GM13977 (cell line): ENCODE measurements at regions not wholly inside any gene's neighbourhood (a gene's known extent, or its start where the extent isn't known, plus 50 kb on each side); places are given as distances from the start of the nearest gene placed in this dataset.

Experiments
- DNase-seq: peaks from one replicate; pipeline ENCODE4 v3.0.0; 2012; ENCODE audit warnings: low spot score
- in situ Hi-C: fragments of 300-500 bp; cut with MboI; formaldehyde crosslinking; loops from one replicate; pipeline ENCODE4 v1.12.0; 2022; ENCODE audit warnings: low sequenced_read_pairs, low pct_unique_long_range_greater_than_20kb, mixed read lengths, inconsistent platforms; ENCODE audit not compliant: unreplicated experiment
- TF ChIP-seq, protein P1 (sequence below): IDR thresholded peaks from 2 replicates; pipeline ENCODE4 v1.5.1; 2012; ENCODE audit warnings: mild to moderate bottlenecking, control low read depth; ENCODE audit not compliant: insufficient read depth; ENCODE audit errors: extremely low read depth, missing control alignments

DNA sequence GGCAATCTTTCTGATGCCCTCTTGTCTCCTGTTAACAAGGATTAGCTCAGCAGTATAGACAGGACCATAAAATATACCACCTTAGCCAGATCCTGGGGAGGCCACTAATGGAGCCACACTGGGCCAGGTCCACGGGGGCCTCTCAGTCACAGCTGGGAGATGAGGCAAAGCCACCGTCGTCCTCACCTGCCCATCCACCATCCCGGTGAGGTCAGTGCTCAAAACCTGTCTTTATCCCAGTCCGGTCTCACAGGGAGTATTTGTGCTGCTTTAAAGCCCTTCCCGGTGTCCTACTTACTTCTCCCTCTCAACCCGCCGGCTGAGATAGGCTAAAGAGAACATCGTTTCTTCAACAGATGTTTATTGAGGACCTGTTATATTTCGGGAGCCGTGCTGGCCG lies 104.3 kb downstream of the EDN3 start:
- no peak for DNase-seq
- in situ Hi-C loops, result no loop called here
- TF ChIP-seq, protein P1, sequence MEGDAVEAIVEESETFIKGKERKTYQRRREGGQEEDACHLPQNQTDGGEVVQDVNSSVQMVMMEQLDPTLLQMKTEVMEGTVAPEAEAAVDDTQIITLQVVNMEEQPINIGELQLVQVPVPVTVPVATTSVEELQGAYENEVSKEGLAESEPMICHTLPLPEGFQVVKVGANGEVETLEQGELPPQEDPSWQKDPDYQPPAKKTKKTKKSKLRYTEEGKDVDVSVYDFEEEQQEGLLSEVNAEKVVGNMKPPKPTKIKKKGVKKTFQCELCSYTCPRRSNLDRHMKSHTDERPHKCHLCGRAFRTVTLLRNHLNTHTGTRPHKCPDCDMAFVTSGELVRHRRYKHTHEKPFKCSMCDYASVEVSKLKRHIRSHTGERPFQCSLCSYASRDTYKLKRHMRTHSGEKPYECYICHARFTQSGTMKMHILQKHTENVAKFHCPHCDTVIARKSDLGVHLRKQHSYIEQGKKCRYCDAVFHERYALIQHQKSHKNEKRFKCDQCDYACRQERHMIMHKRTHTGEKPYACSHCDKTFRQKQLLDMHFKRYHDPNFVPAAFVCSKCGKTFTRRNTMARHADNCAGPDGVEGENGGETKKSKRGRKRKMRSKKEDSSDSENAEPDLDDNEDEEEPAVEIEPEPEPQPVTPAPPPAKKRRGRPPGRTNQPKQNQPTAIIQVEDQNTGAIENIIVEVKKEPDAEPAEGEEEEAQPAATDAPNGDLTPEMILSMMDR, result no peak

DNA sequence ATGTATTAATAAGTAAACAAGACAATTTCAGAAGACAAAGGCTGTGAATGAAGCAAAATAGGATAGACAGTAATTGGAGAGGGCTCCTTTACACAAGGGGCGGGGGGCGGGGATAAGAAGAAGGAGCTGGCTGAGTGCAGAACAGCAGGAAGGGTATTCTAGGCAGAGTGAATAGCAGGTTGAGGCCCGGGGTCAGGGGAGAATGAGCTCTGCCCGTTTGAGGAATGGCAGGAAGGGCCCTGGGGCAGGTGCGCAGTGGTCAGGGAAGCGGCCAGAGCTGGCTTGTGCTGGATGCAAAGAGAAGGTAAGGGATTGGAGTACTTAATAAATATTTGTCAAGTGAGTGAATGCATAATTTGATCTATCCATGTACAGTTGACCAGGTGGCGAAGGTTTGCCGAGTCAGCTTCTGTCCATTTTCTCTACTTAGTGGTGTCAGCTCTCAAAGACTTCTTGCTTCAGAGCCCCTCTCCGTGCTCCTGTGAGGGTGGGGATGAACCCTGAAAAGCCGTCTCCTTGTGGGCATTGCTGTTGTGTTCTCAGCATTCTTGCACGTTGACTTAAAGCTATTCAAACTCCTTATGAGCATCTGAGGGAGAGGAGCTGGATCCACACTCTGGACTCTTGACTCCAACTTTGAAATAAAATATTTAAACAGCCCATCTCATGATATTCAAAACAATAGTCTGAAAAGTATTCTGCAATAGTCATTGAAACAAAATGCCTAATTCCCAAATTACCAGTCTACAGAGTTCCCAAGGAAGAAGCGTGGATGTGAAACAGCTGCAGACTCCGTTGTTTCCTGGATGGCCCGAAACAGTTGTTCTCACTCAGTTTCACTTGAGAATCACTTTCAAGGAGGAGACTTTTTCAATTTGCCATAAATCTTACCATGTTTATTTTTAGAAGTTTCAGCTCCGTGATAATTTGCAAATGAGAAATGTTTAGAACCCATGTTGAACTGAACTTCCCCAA lies 105.1 kb downstream of the EDN3 start:
- in situ Hi-C loops, result no loop called here

DNA sequence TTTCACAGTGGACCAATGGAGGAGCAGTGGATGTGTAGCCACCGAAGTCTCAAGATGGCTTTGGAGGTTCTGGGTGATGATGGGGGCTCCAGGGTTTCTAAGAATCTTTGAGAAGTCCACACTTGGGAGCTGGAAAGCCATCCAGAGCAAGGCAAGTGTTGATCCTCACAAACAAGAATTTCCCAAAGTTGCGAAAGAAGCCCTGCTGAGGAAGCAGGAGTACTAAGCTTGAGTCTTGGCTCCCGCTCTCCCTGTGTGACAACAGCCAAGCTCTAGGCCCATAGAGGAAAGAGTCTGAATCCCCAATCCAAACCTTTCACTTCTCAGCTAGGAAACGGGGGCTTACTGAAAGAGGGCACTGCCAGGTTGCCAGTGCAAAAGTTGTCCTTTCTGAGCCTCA lies 106.0 kb downstream of the EDN3 start:
- in situ Hi-C loops, result no loop called here
- TF ChIP-seq, protein P1, result no peak
- DNase-seq, result no peak

More for the DNA sequence above, 105.1 kb downstream of the EDN3 start:
- TF ChIP-seq, protein P1, result no peak
- no peak for DNase-seq

DNA sequence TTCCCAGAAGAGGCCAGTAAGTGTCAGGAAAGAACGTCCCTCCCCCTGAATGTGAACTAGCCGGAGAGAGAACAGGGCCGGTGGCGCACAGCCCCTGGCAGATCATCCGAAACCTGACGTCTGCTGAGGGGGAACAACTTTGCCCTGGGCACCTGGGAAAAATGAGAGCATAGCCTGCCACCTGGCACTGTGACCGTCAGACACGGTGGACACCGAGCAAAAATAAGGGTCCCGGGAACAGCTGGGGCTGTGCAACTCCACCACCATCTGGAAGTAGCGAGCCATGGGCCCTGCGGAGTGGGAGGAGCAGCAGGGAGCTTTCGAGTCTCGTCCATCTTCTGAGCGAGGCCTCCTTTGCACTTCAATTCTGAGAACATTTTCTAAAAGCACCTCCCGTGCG lies 110.8 kb downstream of the EDN3 start:
- TF ChIP-seq, protein P1, result no peak
- DNase-seq, result no peak
- in situ Hi-C loops, result no loop called here

DNA sequence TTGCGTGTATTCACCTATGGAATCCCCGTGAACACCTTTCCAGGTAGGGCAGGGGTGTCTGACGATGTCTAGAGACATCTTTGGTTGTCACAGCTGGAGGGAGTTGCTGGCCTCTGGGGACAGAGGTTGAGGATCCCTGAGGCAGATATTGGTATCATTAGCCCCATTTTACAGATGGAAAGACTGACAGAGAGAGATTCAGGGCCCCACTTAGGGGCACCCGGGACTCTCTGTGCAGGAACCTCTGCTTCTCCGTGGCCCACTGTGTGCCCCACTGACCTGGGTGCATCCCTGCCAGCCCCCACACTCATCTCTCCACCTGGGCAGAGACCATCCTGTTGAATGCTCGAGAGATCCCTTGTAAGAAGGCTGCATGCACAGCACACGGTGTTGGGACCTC lies 111.2 kb downstream of the EDN3 start:
- TF ChIP-seq, protein P1, result no peak
- in situ Hi-C loops, result no loop called here
- no peak for DNase-seq

DNA sequence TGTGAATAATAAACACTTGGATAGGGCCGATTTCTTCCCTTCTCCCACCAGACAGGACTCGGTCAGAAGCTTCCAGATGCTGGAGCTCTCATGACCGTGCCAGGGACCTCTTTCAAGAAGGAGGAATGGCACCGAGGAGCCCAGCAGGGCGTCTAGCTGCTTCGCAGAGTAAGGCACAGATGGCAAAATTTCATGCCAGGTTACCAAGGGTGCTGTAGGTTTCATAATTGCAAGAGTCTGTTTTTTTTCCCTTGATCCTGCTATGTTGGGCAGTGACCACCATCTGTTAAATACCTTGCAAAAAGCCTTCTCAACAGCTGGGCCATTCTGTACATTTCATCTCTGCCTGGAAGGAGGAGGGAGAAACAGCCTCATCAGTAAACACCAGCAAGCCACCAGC lies 111.8 kb downstream of the EDN3 start:
- TF ChIP-seq, protein P1, result no peak
- DNase-seq, result no peak
- in situ Hi-C loops, result no loop called here
